GM19468 (cell line): ENCODE measurements at regions not wholly inside any gene's neighbourhood (a gene's known extent, or its start where the extent isn't known, plus 50 kb on each side); places are given as distances from the start of the nearest gene placed in this dataset.

Source experiments
- ATAC-seq: cut with Tn5 transposase; IDR thresholded peaks from one replicate; pipeline ENCODE4 v1.9.1; 2021; ENCODE audit warnings: mild to moderate bottlenecking, moderate library complexity, moderate number of reproducible peaks; ENCODE audit not compliant: unreplicated experiment; ENCODE audit errors: extremely low read depth

- no peak for ATAC-seq
Measured at GRCh38 chr6:22003287-22003686, 293.5 kb downstream of the PRL start.

- no peak for ATAC-seq
Measured at GRCh38 chr6:22006795-22007194, 290.0 kb downstream of the PRL start.

GRCh38 chr6:22007469-22007868, 289.4 kb downstream of the PRL start:
- ATAC-seq = no peak

GRCh38 chr6:22008248-22008836, 288.5 kb downstream of the PRL start:
- ATAC-seq = no peak

- no peak for ATAC-seq
Measured at GRCh38 chr6:22010102-22010501, 286.7 kb downstream of the PRL start.

GRCh38 chr6:22015216-22015615, 281.6 kb downstream of the PRL start:
- no peak for ATAC-seq

- no peak for ATAC-seq
Measured at GRCh38 chr6:22015944-22016343, 280.9 kb downstream of the PRL start.

- ATAC-seq = no peak
Measured at GRCh38 chr6:22017272-22017671, 279.6 kb downstream of the PRL start.

GRCh38 chr6:22017766-22018165, 279.1 kb downstream of the PRL start:
- ATAC-seq = no peak

- no peak for ATAC-seq
Measured at GRCh38 chr6:22019857-22020256, 277.0 kb downstream of the PRL start.

GRCh38 chr6:22020299-22021003, 276.4 kb downstream of the PRL start:
- no peak for ATAC-seq

- ATAC-seq = no peak
Measured at GRCh38 chr6:22021966-22022365, 274.9 kb downstream of the PRL start.

- ATAC-seq = no peak
Measured at GRCh38 chr6:22023937-22024336, 272.9 kb downstream of the PRL start.

GRCh38 chr6:22024973-22025467, 271.8 kb downstream of the PRL start:
- no peak for ATAC-seq

- ATAC-seq = peak; percentile 48
Measured at GRCh38 chr6:22025468-22026163, 271.2 kb downstream of the PRL start.

- ATAC-seq = no peak
Measured at GRCh38 chr6:22026164-22026678, 270.6 kb downstream of the PRL start.

GRCh38 chr6:22027040-22027725, 269.7 kb downstream of the PRL start:
- no peak for ATAC-seq

- ATAC-seq = no peak
Measured at GRCh38 chr6:22028403-22029090, 268.3 kb downstream of the PRL start.

- ATAC-seq = no peak
Measured at GRCh38 chr6:22029171-22029570, 267.7 kb downstream of the PRL start.
